Retinal pigment epithelial cell (primary cell): ENCODE measurements at regions not wholly inside any gene's neighbourhood (a gene's known extent, or its start where the extent isn't known, plus 50 kb on each side); places are given as distances from the start of the nearest gene placed in this dataset.
"Not testable (repeated sequence)": the region's sequence is repeated elsewhere in the genome, so short reads cannot be mapped to it uniquely, and the experiment has no call there.

Experiments used
- DNase-seq: peaks from one replicate; pipeline ENCODE4 v3.0.0-alpha.2; 2010; ENCODE audit warnings: low read depth
- H3K4me3 ChIP-seq: 2 replicates; pipeline ENCODE4 v1.5.1; 2011; ENCODE audit warnings: mild to moderate bottlenecking, low read length, control low read depth, moderate library complexity
- TF ChIP-seq, protein P1 (sequence below): conservative IDR thresholded peaks from 2 replicates; pipeline ENCODE4 v1.5.1; 2011; ENCODE audit warnings: low read depth, low read length, control low read depth, inconsistent platforms

DNA sequence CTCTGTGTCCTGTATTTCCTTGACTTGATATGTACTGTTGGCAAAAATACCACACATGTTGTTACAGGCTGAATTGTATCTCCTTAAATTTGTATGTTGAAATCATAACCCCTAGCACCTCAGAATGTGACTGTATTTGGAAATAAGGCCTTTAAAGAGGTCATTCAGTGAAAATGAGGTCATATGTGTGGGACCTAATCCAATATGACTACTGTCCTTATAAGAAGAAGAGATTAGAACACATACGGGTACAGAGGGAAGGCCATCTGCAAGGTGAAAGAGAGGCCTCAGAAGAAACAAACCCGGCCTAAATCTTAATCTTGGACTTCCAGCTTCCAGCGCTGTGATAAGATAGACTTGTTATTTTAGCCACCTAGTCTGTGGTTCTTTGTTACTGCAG is 202.5 kb downstream of the NUFIP1 start:
- H3K4me3 ChIP-seq = no peak overlapping the region
- DNase-seq = no peak
- TF ChIP-seq, protein P1, sequence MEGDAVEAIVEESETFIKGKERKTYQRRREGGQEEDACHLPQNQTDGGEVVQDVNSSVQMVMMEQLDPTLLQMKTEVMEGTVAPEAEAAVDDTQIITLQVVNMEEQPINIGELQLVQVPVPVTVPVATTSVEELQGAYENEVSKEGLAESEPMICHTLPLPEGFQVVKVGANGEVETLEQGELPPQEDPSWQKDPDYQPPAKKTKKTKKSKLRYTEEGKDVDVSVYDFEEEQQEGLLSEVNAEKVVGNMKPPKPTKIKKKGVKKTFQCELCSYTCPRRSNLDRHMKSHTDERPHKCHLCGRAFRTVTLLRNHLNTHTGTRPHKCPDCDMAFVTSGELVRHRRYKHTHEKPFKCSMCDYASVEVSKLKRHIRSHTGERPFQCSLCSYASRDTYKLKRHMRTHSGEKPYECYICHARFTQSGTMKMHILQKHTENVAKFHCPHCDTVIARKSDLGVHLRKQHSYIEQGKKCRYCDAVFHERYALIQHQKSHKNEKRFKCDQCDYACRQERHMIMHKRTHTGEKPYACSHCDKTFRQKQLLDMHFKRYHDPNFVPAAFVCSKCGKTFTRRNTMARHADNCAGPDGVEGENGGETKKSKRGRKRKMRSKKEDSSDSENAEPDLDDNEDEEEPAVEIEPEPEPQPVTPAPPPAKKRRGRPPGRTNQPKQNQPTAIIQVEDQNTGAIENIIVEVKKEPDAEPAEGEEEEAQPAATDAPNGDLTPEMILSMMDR = no peak

DNA sequence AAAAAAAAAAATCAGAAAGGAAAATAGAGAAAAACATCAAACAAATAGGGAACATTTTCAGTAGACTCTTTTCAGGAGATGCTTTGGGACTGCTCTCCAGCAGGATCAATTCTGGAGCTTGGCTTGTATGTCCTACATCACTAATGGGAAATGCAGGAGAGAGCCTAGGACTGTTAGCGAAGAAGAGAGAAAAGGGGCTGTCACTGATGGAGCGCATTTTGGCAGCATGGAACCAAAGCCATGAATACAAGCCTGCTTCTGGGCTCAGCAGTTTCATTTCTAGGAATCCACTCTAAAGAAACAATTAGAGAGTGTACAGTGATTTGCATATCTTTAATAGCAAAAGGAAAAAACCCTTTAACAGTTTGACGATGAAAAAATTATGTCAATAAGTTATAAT is 203.9 kb downstream of the NUFIP1 start:
- no peak overlapping the region for H3K4me3 ChIP-seq
- TF ChIP-seq, protein P1 = no peak
- DNase-seq = no peak

DNA sequence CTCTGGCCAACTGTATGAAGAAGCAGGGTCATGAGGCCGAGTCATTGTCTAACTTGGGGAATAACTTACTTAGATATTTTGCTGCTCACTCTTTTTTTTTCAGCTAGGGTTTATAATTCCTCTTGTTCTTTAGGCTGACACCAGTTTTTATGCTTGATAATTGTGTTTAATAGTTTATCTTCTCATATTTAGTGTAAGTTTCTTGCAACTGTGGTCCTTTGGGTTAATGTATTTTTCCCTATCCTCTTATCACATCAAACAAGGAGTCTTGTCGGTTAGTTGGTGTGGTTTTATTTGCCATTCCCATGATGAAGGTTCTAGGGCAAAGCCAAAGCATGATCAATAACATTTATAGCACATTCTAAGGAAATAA is 204.6 kb downstream of the NUFIP1 start:
- H3K4me3 ChIP-seq = no peak overlapping the region
- TF ChIP-seq, protein P1 = no peak
- DNase-seq = no peak

DNA sequence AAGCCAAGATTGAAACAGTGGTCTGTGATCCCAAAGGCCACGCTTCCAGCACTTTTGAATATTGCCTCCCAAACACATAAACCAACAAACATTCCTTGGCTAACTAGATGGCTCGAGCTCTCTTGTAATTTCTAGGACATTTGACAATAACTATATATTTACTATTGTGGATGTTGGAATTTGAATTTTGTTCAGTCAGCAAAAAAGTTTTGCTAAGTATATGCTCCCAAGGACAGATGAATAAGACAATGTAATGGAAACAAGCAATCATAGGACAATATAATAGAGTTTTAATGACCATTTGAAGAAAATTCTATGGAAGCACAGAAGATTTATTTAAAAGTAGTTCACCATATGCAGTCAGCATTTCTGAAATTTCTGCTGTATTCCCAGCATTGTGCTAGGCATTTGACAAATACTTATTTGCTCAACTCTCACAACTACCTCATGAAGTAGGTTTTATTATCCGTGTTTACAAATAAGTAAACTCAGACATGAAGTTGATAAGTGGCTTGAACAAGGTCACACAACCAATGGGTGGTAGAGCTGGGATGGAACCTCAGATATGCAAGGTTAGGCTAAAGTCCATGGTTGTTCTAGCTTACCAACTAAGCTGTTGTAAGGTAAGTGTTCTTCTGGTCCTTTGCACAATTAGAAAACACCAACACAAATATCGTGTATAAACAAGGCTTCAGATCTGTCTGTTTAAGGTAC is 205.1 kb downstream of the NUFIP1 start:
- TF ChIP-seq, protein P1 = no peak
- DNase-seq = no peak

DNA sequence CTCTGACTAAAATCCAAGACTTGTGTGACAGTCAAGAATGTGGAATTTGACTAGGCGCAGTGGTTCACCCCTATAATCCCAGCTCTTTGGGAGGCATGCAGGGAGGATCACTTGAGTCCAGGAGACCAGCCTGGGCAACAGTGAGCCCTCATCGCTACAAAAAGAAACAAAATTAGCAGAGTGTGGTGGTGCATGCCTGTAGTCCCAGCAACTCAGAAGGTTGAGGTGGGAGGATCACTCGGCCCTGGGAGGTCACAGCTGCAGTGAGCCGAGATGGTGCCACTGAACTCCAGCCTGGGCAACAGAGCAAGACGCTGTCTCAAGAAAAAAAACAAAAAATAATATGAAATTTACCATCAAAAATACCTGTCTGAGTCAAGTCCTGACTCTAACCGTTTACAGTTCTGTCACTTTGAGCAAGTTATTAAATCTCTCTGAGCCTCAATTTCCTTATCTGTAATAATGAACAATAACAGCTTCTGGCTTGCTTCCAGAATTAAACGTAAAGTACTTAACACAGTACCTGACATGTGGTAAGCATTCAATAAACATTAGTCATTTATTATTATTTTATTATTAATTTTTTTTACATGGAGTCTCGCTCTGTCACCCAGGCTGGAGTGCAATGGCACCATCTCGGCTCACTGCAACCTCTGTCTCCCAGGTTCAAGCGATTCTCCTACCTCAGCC is 204.6 kb upstream of the TSC22D1 start:
- TF ChIP-seq, protein P1 = no peak
- DNase-seq = no peak
- no peak overlapping the region for H3K4me3 ChIP-seq

More for the DNA sequence above, 205.1 kb downstream of the NUFIP1 start:
- no peak overlapping the region for H3K4me3 ChIP-seq

DNA sequence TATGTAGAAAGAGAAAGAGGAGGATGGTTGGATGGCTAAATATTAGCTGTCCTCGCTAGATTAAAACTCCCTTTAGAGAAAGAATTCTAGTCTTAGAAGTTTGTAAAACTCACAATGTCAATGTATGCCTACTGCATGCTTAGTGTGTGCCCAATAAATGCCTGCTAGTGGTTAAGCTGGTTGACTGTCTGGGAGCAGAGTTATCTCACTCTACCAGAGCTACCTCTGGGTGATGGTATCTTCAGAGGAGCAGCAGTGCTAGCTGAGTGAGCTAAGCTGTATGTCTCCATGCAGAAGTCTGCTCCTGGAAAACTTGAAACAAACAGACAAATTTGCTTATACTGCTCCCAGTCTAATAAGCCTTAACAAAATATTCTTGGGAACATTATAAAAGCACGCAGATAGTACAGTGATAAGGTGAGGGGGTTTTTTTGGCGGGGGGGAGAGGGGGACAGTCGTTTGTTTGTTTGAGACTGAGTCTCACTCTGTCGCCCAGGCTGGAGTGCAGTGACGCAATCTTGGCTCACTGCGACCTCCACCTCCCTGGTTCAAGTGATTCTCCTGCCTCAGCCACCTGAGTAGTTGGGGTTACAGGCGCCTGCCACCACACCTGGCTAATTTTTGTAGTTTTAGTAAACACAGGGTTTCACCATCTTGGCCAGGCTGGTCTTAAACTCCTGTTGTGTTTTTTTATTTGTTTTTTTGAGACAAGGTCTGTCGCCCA is 202.8 kb upstream of the TSC22D1 start:
- no peak overlapping the region for H3K4me3 ChIP-seq
- no peak for DNase-seq
- TF ChIP-seq, protein P1 = no peak

DNA sequence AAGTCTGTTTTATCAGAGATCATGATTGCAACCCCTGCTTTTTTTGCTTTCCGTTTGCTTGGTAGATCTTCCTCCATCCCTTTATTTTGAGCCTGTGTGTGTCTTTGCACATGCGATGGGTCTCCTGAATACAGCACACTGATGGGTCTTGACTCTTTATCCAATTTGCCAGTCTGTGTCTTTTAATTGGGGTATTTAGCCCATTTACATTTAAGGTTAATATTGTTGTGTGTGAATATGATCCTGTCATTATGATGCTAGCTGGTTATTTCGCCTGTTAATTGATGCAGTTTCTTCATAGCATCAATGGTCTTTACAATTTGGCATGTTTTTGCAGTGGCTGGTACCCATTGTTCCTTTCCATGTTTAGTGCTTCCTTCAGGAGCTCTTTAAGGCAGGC is 199.2 kb upstream of the TSC22D1 start:
- DNase-seq, H3K4me3 ChIP-seq: not testable (repeated sequence)
